Prostate gland (tissue), 2 donors: ENCODE measurements at regions not wholly inside any gene's neighbourhood (a gene's known extent, or its start where the extent isn't known, plus 50 kb on each side); places are given as distances from the start of the nearest gene placed in this dataset.
A peak's percentile ranks its signal among the peaks of the same experiment; 100 is the strongest.

Source experiments
- DNase-seq: peaks from one replicate; pipeline ENCODE4 v3.0.0-alpha.2; 2019; ENCODE audit warnings: low spot score
- H3K27ac ChIP-seq, 2 donors: fragments of 200-600 bp; sonication (generic); 2 replicates each; pipeline ENCODE4 v1.5.1; 2017 to 2019
- H3K27me3 ChIP-seq: fragments of 200-600 bp; sonication (generic); replicated peaks from 2 replicates; pipeline ENCODE4 v1.5.1; 2019; ENCODE audit not compliant: insufficient read depth
- H3K36me3 ChIP-seq, 2 donors: fragments of 200-600 bp; sonication (generic); 1 replicate in 1 of 2; 2 replicates in 1 of 2; pipeline versions ENCODE4 v1.5.1 to v1.8.1; 2017 to 2019
- H3K4me1 ChIP-seq: fragments of 200-600 bp; sonication (generic); replicated peaks from 2 replicates; pipeline ENCODE4 v1.5.1; 2019
- H3K4me3 ChIP-seq, 2 donors: fragments of 200-600 bp; sonication (generic); 2 replicates each; pipeline ENCODE4 v1.5.1; 2017 to 2019
- H3K9me3 ChIP-seq: fragments of 200-600 bp; sonication (generic); 2 replicates; pipeline ENCODE4 v1.5.1; 2017
- CTCF ChIP-seq, 4 experiments: fragments of 200-600 bp in 2 of 4; fragments of 450-650 bp in 2 of 4; sonication (generic) in 2 of 4; IDR thresholded peaks; 1 replicate in 3 of 4; 2 replicates in 1 of 4; pipeline ENCODE4 v1.5.1; 2016 to 2019; ENCODE audit warnings: antibody characterized with exemption in 4 of 4, mild to moderate bottlenecking in 2 of 4, moderate library complexity in 2 of 4
- POLR2A ChIP-seq: fragments of 450-650 bp; IDR thresholded peaks from one replicate; pipeline ENCODE4 v1.6.1; 2016; ENCODE audit warnings: antibody characterized with exemption, mild to moderate bottlenecking
- POLR2AphosphoS5 ChIP-seq: sonication (generic); formaldehyde crosslinking; IDR thresholded peaks from one replicate; pipeline ENCODE4 v1.6.1; 2017; ENCODE audit warnings: antibody characterized with exemption
- WGBS: methylation state at CpG from one replicate; pipeline ENCODE4 v1.1.5; 2018; 5-methylcytosine and 5-hydroxymethylcytosine counted together
- intact Hi-C: fragments of 100-400 bp; cut with DNase I; formaldehyde crosslinking; loops from one replicate; pipeline ENCODE4 v1.14.2; 2022

- TF ChIP-seq POLR2AphosphoS5 (peak; percentile 63), POLR2A (no peak)
- Histone ChIP-seq H3K9me3 (no peaks in the 10 kb centered on the region), H3K4me3 (no peak overlapping the region), H3K36me3 (no peaks in the 10 kb centered on the region), H3K27me3 (no peaks in the 10 kb centered on the region), H3K27ac (peak overlapping the region in 1 of 2 donors; percentile 24), H3K4me1 (no peaks in the 10 kb centered on the region)
- peak; percentile 7 for DNase-seq
- WGBS, result 30% methylated on average over 6 of the region's 6 CpGs
- intact Hi-C loops, result no loop called here
These were observed 58.7 kb upstream of the ACTR3 start for GRCh38 chr2:113831161-113831560.

GRCh38 chr2:113829761-113830160 is 60.1 kb upstream of the ACTR3 start:
- Histone ChIP-seq H3K9me3 (no peaks in the 10 kb centered on the region), H3K4me3 (no peak overlapping the region), H3K4me1 (no peaks in the 10 kb centered on the region), H3K27ac (no peak overlapping the region), H3K27me3 (no peaks in the 10 kb centered on the region), H3K36me3 (no peaks in the 10 kb centered on the region)
- no peak for DNase-seq
- TF ChIP-seq POLR2AphosphoS5 (no peak), CTCF (IDR thresholded peaks at IDR 0.05) (no peak), POLR2A (no peak)
- 52% methylated on average over 5 of the region's 5 CpGs for WGBS
- intact Hi-C loops, result no loop called here

- no peaks in the 10 kb centered on the region for H3K36me3 ChIP-seq
- no peak overlapping the region for H3K4me3 ChIP-seq
- intact Hi-C loops, result no loop called here
- H3K9me3 ChIP-seq, result no peaks in the 10 kb centered on the region
- no peak for DNase-seq
- H3K4me1 ChIP-seq, result no peaks in the 10 kb centered on the region
- TF ChIP-seq POLR2AphosphoS5, result no peak
- TF ChIP-seq CTCF (IDR thresholded peaks at IDR 0.05), result no peak
- no peak for TF ChIP-seq POLR2A
- no peak overlapping the region for H3K27ac ChIP-seq
- H3K27me3 ChIP-seq, result no peaks in the 10 kb centered on the region
- WGBS, result 68% methylated on average over 2 of the region's 2 CpGs
These were observed 60.6 kb upstream of the ACTR3 start for GRCh38 chr2:113829270-113829669.

DNA sequence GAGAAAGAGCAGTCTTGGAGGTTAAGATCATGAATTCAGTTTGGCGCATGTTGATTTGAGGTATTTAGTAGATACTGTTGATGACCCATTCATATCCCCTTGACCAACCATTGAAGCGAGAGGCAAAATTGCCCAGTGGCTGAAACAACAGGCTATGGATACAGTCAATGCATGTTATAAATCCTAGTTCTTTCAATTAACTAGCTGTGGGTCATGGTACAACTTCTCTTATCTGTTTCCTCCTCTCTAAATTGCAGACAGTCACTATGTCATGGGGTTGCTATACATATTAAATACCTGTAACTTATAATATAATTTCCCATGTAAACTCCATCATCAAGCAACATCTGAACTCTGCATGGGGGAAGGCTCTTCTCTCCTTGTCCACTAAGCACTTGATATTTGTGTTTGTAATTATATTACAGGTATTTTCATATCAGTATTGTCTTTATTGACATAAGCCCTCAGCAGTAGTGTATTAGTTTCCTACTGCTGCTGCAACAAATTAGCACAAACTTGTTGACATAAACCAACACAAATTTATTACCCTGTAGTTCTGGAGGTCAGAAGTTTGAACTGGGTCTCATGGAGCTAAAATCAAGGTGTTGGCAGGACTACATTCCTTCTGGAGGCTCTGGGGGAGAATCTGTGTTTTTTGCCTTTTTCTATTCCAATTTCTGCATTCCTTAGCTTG is 61.7 kb upstream of the ACTR3 start:
- Histone ChIP-seq H3K36me3 (no peaks in the 10 kb centered on the region), H3K27me3 (no peaks in the 10 kb centered on the region), H3K9me3 (no peaks in the 10 kb centered on the region), H3K27ac (no peak overlapping the region), H3K4me3 (no peak overlapping the region), H3K4me1 (no peaks in the 10 kb centered on the region)
- TF ChIP-seq POLR2AphosphoS5 (no peak), CTCF (IDR thresholded peaks at IDR 0.05) (no peak), POLR2A (no peak)
- no peak for DNase-seq
- intact Hi-C loops, result no loop called here
- WGBS, result 100% methylated on average over 2 of the region's 2 CpGs

GRCh38 chr2:113827426-113827825 is 62.5 kb upstream of the ACTR3 start:
- WGBS, result 89% methylated on average over 2 of the region's 2 CpGs
- Histone ChIP-seq H3K27ac (no peak overlapping the region), H3K36me3 (no peaks in the 10 kb centered on the region)

More at GRCh38 chr2:113827426-113827825, 62.5 kb upstream of the ACTR3 start:
- no peaks in the 10 kb centered on the region for H3K9me3 ChIP-seq
- H3K4me1 ChIP-seq, result no peaks in the 10 kb centered on the region
- TF ChIP-seq POLR2A, result no peak
- TF ChIP-seq CTCF (IDR thresholded peaks at IDR 0.05), result no peak
- no peak for TF ChIP-seq POLR2AphosphoS5
- intact Hi-C loops, result no loop called here
- H3K4me3 ChIP-seq, result no peak overlapping the region
- DNase-seq, result no peak
- no peaks in the 10 kb centered on the region for H3K27me3 ChIP-seq
